AG09309 (cell line): ENCODE measurements at regions not wholly inside any gene's neighbourhood (a gene's known extent, or its start where the extent isn't known, plus 50 kb on each side); places are given as distances from the start of the nearest gene placed in this dataset.

ENCODE experiments used
- DNase-seq: peaks from one replicate; pipeline ENCODE4 v3.0.0-alpha.2; 2010; ENCODE audit warnings: low read depth
- H3K4me3 ChIP-seq: 2 replicates; pipeline ENCODE4 v1.5.1; 2011; ENCODE audit warnings: mild to moderate bottlenecking, low read depth, low read length, moderate library complexity; ENCODE audit not compliant: control insufficient read depth
- CTCF ChIP-seq: IDR thresholded peaks from 2 replicates; pipeline ENCODE4 v1.5.1; 2011; ENCODE audit warnings: mild to moderate bottlenecking, low read depth, low read length, inconsistent platforms; ENCODE audit not compliant: insufficient read depth, control insufficient read depth; ENCODE audit errors: missing control alignments

GRCh38 chr14:94868772-94869072 is 98.8 kb upstream of the GSC start:
- no peak overlapping the region for H3K4me3 ChIP-seq
- no peak for DNase-seq
- no peak for TF ChIP-seq CTCF

DNA sequence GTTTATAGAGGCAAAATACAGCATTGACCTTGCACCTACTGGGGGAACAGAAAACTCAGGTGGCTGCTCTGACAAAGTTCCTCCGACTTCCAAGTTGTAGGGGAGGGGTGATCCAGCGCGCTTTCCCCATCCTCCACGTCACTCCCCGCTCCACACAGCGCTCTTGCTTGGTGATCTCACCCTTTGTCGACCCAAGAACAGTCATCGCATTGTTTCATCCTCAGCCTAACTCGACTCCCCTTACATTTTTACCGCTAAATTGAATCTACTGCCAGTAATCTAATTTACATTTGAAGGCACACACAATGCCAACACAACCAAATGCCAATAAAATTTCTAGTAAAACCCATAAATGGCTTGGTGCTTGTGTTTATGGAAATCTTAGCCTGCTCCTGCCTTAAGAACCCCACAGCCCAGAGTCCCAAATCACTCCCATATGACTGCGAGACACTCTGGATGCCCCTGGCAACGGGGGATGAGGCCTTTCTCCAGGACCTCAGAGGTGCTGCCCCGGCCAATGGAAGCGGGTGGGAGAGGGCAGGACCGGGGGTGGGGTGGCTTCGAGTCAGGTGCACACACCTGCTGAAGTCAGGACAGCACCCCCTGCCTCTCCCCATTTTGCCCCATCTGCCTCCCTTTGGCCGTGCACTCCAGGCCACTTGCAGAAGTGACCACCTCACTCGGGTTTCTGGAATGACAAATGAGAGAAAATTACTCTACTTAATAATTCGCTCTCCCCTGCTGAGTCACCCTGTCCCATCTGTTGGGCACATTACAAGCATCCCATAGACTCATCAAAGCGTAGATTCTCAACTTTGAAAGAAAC is 98.2 kb upstream of the GSC start:
- TF ChIP-seq CTCF: no peak
- H3K4me3 ChIP-seq: no peak overlapping the region
- DNase-seq: no peak

DNA sequence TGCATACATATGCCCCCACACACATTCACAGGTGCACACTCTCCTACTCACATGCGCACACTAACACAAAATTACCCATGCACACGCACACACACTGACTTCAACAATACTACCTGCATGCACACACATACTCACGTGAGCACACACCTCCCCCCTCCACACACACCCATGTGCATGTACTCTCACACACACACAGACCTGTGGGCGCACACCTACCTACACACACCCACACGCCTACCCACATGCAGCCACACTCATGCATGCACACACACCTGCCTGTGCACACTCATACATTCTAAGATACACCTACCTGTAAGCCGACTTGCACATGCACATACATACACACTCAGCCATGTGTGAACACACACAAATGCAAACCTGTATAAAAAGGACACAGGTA is 97.3 kb upstream of the GSC start:
- no peak overlapping the region for H3K4me3 ChIP-seq
- no peak for TF ChIP-seq CTCF
- no peak for DNase-seq

- no peak overlapping the region for H3K4me3 ChIP-seq
- DNase-seq: no peak
- no peak for TF ChIP-seq CTCF
These were observed 94.7 kb upstream of the GSC start for GRCh38 chr14:94864387-94865195.

DNA sequence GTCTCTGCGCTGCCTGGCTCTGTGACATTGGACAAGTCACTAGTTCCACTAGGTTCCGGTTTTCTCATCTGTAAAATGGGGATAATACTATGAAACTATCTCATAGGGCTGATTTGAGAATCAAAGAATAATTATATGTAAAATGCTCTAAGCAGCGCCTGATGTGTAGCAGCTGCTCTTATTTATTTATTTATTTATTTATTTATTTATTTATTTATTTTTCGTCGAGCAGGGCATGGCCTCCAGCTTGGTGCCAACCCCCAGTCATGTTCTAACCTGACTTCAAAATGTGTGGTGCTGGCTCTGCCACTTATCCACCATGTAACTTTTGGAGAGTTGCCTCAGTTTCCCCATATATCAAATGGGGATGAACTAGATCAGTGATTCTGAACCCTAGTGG is 93.5 kb upstream of the GSC start:
- no peak overlapping the region for H3K4me3 ChIP-seq
- DNase-seq: no peak
- no peak for TF ChIP-seq CTCF

GRCh38 chr14:94857950-94858349 is 88.0 kb upstream of the GSC start:
- TF ChIP-seq CTCF: no peak
- no peak overlapping the region for H3K4me3 ChIP-seq

More at GRCh38 chr14:94857950-94858349, 88.0 kb upstream of the GSC start:
- no peak for DNase-seq
